ENCODE measurements at regions not wholly inside any gene's neighbourhood (a gene's known extent, or its start where the extent isn't known, plus 50 kb on each side); places are given as distances from the start of the nearest gene placed in this dataset.

DNA sequence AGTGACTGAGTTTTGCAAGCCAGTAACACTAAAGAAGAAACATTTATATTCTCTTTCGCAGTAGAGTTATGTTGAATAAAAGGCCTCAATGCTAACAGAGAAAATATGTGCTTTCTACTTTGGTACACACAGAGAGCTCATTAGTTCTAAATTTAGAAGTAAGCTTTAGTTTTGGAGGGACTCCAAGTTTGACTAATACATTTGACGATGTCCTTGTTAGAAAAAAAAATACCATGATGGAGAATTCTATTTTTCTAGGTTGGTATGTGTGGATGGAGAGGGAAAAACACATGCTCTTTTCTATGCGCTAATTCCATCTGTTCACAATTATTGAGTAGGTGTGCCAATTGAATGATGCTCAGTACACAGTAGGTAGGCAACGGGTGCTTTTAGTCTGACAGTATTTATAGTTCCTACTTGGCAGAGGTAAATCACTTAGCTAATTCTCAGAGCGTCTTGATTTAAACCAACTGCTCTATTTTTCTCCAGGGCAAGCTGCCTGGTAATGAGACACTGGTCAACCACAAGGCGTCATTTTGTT, 327.2 kb upstream of the AKR1E2 start:
- Histone ChIP-seq H3K9ac (ENCODE audit: low read depth, low read length) (peak overlapping the region; percentile 68), H3K4me2 (ENCODE audit: low read length) (peak overlapping the region; percentile 62), H3K27me3 (ENCODE audit: control insufficient read depth, insufficient read depth, low read length) (no peaks in the 10 kb centered on the region), H3K36me3 (ENCODE audit: insufficient read depth, low read length) (no peaks in the 10 kb centered on the region), H3K4me1 (ENCODE audit: control insufficient read depth, insufficient read depth, low read length) (peaks cover 13% of the 10 kb centered on the region), H3K4me3 (ENCODE audit: low read length) (peak overlapping the region; percentile 26), H3K9me3 (replicated peaks; ENCODE audit: low read length) (no peaks in the 10 kb centered on the region)

- no peaks in the 10 kb centered on the region for H3K9me3 ChIP-seq (replicated peaks; ENCODE audit: low read length)
- no peaks in the 10 kb centered on the region for H3K36me3 ChIP-seq (ENCODE audit: insufficient read depth, low read length)
- H3K4me1 ChIP-seq (ENCODE audit: control insufficient read depth, insufficient read depth, low read length): peaks cover 13% of the 10 kb centered on the region
- H3K27me3 ChIP-seq (ENCODE audit: control insufficient read depth, insufficient read depth, low read length): no peaks in the 10 kb centered on the region
- no peak overlapping the region for H3K4me2 ChIP-seq (ENCODE audit: low read length)
- no peak overlapping the region for H3K9ac ChIP-seq (ENCODE audit: low read depth, low read length)
- no peak overlapping the region for H3K4me3 ChIP-seq (ENCODE audit: low read length)
Observed at GRCh38 chr10:4494551-4494950, 331.5 kb upstream of the AKR1E2 start.

DNA sequence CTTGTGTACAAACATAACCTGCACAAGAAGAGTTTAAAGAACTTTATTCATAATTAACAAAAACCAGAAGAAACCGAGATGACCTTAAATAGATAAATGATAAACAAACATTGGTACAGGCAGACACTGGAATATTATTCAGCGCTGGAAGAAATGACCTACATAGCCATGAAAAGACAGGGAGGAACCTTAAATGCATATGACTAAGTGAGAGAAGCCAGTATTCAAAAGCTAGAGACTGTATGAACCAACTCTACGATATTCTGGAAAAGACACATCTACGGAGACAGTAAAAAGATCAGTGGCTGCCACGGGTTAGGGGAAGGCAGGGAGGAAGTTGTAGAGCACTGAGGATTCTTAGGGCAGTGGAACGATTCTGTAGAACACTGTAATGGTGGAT, 333.8 kb upstream of the AKR1E2 start:
- no peaks in the 10 kb centered on the region for H3K9me3 ChIP-seq (replicated peaks; ENCODE audit: low read length)
- no peak overlapping the region for H3K9ac ChIP-seq (ENCODE audit: low read depth, low read length)
- H3K4me3 ChIP-seq (ENCODE audit: low read length): no peak overlapping the region

GRCh38 chr10:4488904-4489303, 337.1 kb upstream of the AKR1E2 start:
- H3K27me3 ChIP-seq (ENCODE audit: control insufficient read depth, insufficient read depth, low read length): no peaks in the 10 kb centered on the region

More for the DNA sequence above, 333.8 kb upstream of the AKR1E2 start:
- Histone ChIP-seq H3K36me3 (ENCODE audit: insufficient read depth, low read length) (no peaks in the 10 kb centered on the region), H3K4me2 (ENCODE audit: low read length) (no peak overlapping the region), H3K4me1 (ENCODE audit: control insufficient read depth, insufficient read depth, low read length) (no peaks in the 10 kb centered on the region), H3K27me3 (ENCODE audit: control insufficient read depth, insufficient read depth, low read length) (no peaks in the 10 kb centered on the region)

GRCh38 chr10:4485636-4486035, 340.4 kb upstream of the AKR1E2 start:
- H3K4me3 ChIP-seq (ENCODE audit: low read length): no peak overlapping the region
- H3K4me2 ChIP-seq (ENCODE audit: low read length): no peak overlapping the region
- H3K36me3 ChIP-seq (ENCODE audit: insufficient read depth, low read length): no peaks in the 10 kb centered on the region
- no peaks in the 10 kb centered on the region for H3K9me3 ChIP-seq (replicated peaks; ENCODE audit: low read length)
- no peaks in the 10 kb centered on the region for H3K4me1 ChIP-seq (ENCODE audit: control insufficient read depth, insufficient read depth, low read length)
- no peaks in the 10 kb centered on the region for H3K27me3 ChIP-seq (ENCODE audit: control insufficient read depth, insufficient read depth, low read length)
- H3K9ac ChIP-seq (ENCODE audit: low read depth, low read length): no peak overlapping the region

More at GRCh38 chr10:4488904-4489303, 337.1 kb upstream of the AKR1E2 start:
- Histone ChIP-seq H3K36me3 (ENCODE audit: insufficient read depth, low read length) (no peaks in the 10 kb centered on the region), H3K9me3 (replicated peaks; ENCODE audit: low read length) (no peaks in the 10 kb centered on the region), H3K4me2 (ENCODE audit: low read length) (no peak overlapping the region), H3K9ac (ENCODE audit: low read depth, low read length) (no peak overlapping the region), H3K4me1 (ENCODE audit: control insufficient read depth, insufficient read depth, low read length) (no peaks in the 10 kb centered on the region), H3K4me3 (ENCODE audit: low read length) (no peak overlapping the region)

DNA sequence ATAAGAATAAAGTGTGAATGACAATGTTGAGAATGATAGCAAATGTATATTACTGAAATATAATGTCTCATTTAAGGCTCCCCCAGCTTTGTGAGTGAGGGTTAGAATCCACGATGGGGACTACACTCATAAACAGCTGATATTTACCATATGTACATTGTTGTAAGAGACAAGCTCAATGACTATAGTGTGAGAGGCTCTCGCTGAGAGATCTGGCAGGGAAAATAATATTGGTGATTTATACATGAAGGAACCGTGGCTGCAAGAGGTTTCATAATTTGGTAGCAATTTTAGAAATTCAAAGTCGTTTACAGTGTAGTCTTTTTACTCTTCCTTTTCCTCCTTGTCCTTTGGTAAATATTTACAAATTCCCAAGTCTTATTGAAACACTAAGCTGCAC, 342.2 kb upstream of the AKR1E2 start:
- no peak overlapping the region for H3K4me3 ChIP-seq (ENCODE audit: low read length)
- H3K4me1 ChIP-seq (ENCODE audit: control insufficient read depth, insufficient read depth, low read length): no peaks in the 10 kb centered on the region
- no peak overlapping the region for H3K4me2 ChIP-seq (ENCODE audit: low read length)
- no peaks in the 10 kb centered on the region for H3K27me3 ChIP-seq (ENCODE audit: control insufficient read depth, insufficient read depth, low read length)
- H3K9me3 ChIP-seq (replicated peaks; ENCODE audit: low read length): no peaks in the 10 kb centered on the region
- no peak overlapping the region for H3K9ac ChIP-seq (ENCODE audit: low read depth, low read length)
- H3K36me3 ChIP-seq (ENCODE audit: insufficient read depth, low read length): no peaks in the 10 kb centered on the region

DNA sequence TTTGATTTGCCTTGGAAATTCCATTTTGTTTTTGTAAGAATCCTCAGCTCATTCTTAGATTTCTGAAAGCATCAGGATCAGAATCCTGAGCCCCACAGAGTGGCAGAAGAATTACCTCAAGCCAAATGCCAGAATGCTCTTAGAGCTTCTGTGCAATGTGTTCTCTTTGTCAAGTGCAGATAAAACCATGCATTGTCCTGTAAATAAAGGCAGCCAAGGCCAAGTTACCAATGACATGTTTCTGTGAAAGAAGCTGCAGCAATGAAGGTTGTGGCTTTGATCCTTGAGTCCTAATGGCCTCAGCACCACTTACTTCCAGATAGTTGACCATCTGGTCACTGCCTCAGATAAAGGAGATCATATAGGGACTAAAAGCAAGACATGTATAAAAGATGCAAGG, 343.3 kb upstream of the AKR1E2 start:
- no peak overlapping the region for H3K4me2 ChIP-seq (ENCODE audit: low read length)
- no peaks in the 10 kb centered on the region for H3K27me3 ChIP-seq (ENCODE audit: control insufficient read depth, insufficient read depth, low read length)
- H3K4me3 ChIP-seq (ENCODE audit: low read length): no peak overlapping the region

DNA sequence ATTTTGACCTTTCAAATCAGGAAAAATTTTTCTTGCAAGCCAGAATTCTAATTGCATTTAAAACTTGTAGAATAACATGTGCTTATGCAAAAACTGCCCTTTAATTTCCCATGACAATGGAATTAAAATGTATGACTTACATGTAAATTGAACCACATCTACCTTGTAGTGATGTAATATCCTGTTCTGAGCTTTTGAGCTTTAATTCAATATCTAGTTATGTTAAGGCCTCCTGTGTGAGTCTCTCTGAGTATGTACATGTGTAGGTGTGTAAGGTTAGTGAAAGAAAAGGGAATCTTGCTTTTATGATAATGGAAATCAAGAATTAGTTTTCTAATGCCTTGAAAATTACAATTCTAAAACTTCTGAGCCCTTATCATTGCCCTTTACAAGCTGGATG, 344.8 kb upstream of the AKR1E2 start:
- Histone ChIP-seq H3K4me2 (ENCODE audit: low read length) (no peak overlapping the region), H3K36me3 (ENCODE audit: insufficient read depth, low read length) (no peaks in the 10 kb centered on the region), H3K9me3 (replicated peaks; ENCODE audit: low read length) (no peaks in the 10 kb centered on the region)

More for the DNA sequence above, 343.3 kb upstream of the AKR1E2 start:
- H3K9me3 ChIP-seq (replicated peaks; ENCODE audit: low read length): no peaks in the 10 kb centered on the region
- no peaks in the 10 kb centered on the region for H3K4me1 ChIP-seq (ENCODE audit: control insufficient read depth, insufficient read depth, low read length)
- H3K9ac ChIP-seq (ENCODE audit: low read depth, low read length): no peak overlapping the region
- no peaks in the 10 kb centered on the region for H3K36me3 ChIP-seq (ENCODE audit: insufficient read depth, low read length)

DNA sequence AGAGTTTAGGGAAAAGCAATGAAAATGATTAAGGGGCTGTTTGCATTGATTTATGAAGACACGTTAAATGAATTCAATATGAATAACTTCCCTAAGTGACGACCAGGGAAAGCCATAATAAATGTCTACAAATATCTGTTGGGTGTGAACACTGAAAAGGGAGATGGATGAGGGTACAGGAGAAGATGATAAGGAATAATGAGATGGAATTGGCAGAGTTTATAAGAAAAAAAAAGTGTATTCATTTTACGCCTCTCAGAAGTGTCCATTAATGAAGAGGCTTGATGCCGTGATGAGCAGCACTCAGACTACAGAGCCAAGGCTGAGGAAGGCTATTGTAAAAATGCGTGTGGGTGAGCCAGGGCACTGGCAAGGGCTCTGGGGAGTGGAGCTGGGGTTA, 346.7 kb upstream of the AKR1E2 start:
- no peak overlapping the region for H3K4me2 ChIP-seq (ENCODE audit: low read length)
- H3K9me3 ChIP-seq (replicated peaks; ENCODE audit: low read length): no peaks in the 10 kb centered on the region
- no peaks in the 10 kb centered on the region for H3K36me3 ChIP-seq (ENCODE audit: insufficient read depth, low read length)
- H3K4me3 ChIP-seq (ENCODE audit: low read length): no peak overlapping the region
- no peaks in the 10 kb centered on the region for H3K27me3 ChIP-seq (ENCODE audit: control insufficient read depth, insufficient read depth, low read length)
- H3K9ac ChIP-seq (ENCODE audit: low read depth, low read length): no peak overlapping the region
- no peaks in the 10 kb centered on the region for H3K4me1 ChIP-seq (ENCODE audit: control insufficient read depth, insufficient read depth, low read length)

More for the DNA sequence above, 344.8 kb upstream of the AKR1E2 start:
- H3K4me1 ChIP-seq (ENCODE audit: control insufficient read depth, insufficient read depth, low read length): no peaks in the 10 kb centered on the region
- H3K9ac ChIP-seq (ENCODE audit: low read depth, low read length): no peak overlapping the region
- no peaks in the 10 kb centered on the region for H3K27me3 ChIP-seq (ENCODE audit: control insufficient read depth, insufficient read depth, low read length)
- H3K4me3 ChIP-seq (ENCODE audit: low read length): no peak overlapping the region

- Histone ChIP-seq H3K4me3 (ENCODE audit: low read length) (no peak overlapping the region), H3K9ac (ENCODE audit: low read depth, low read length) (no peak overlapping the region)
Observed at GRCh38 chr10:4477664-4478063, 348.3 kb upstream of the AKR1E2 start.

GRCh38 chr10:4475827-4476490, 350.0 kb upstream of the AKR1E2 start:
- no peaks in the 10 kb centered on the region for H3K9me3 ChIP-seq (replicated peaks; ENCODE audit: low read length)
- H3K27me3 ChIP-seq (ENCODE audit: control insufficient read depth, insufficient read depth, low read length): no peaks in the 10 kb centered on the region
- H3K36me3 ChIP-seq (ENCODE audit: insufficient read depth, low read length): no peaks in the 10 kb centered on the region
- no peak overlapping the region for H3K4me2 ChIP-seq (ENCODE audit: low read length)
- H3K4me1 ChIP-seq (ENCODE audit: control insufficient read depth, insufficient read depth, low read length): no peaks in the 10 kb centered on the region
- no peak overlapping the region for H3K4me3 ChIP-seq (ENCODE audit: low read length)
- no peak overlapping the region for H3K9ac ChIP-seq (ENCODE audit: low read depth, low read length)

More at GRCh38 chr10:4477664-4478063, 348.3 kb upstream of the AKR1E2 start:
- H3K4me2 ChIP-seq (ENCODE audit: low read length): no peak overlapping the region
- no peaks in the 10 kb centered on the region for H3K36me3 ChIP-seq (ENCODE audit: insufficient read depth, low read length)
- no peaks in the 10 kb centered on the region for H3K4me1 ChIP-seq (ENCODE audit: control insufficient read depth, insufficient read depth, low read length)
- no peaks in the 10 kb centered on the region for H3K27me3 ChIP-seq (ENCODE audit: control insufficient read depth, insufficient read depth, low read length)
- H3K9me3 ChIP-seq (replicated peaks; ENCODE audit: low read length): no peaks in the 10 kb centered on the region

- H3K9me3 ChIP-seq (replicated peaks; ENCODE audit: low read length): no peaks in the 10 kb centered on the region
- no peaks in the 10 kb centered on the region for H3K27me3 ChIP-seq (ENCODE audit: control insufficient read depth, insufficient read depth, low read length)
- H3K9ac ChIP-seq (ENCODE audit: low read depth, low read length): no peak overlapping the region
Observed at GRCh38 chr10:4474829-4475228, 351.2 kb upstream of the AKR1E2 start.

More at GRCh38 chr10:4474829-4475228, 351.2 kb upstream of the AKR1E2 start:
- Histone ChIP-seq H3K4me2 (ENCODE audit: low read length) (no peak overlapping the region), H3K4me1 (ENCODE audit: control insufficient read depth, insufficient read depth, low read length) (peaks cover 4% of the 10 kb centered on the region), H3K4me3 (ENCODE audit: low read length) (no peak overlapping the region), H3K36me3 (ENCODE audit: insufficient read depth, low read length) (no peaks in the 10 kb centered on the region)

All from skeletal muscle satellite cell (primary cell).